Epithelial cell of esophagus (primary cell): ENCODE measurements at regions not wholly inside any gene's neighbourhood (a gene's known extent, or its start where the extent isn't known, plus 50 kb on each side); places are given as distances from the start of the nearest gene placed in this dataset.

Experiments
- DNase-seq: peaks from one replicate; pipeline ENCODE4 v3.0.0; 2010; ENCODE audit warnings: low read depth
- H3K4me3 ChIP-seq: 2 replicates; pipeline ENCODE4 v1.5.1; 2011; ENCODE audit warnings: mild to moderate bottlenecking, low read length, control low read depth
- TF ChIP-seq, protein P1 (sequence below): IDR thresholded peaks from 2 replicates; pipeline ENCODE4 v1.5.1; 2011; ENCODE audit warnings: low read depth, mild to moderate bottlenecking, low read length, control low read depth, inconsistent platforms; ENCODE audit not compliant: insufficient read depth; ENCODE audit errors: missing control alignments

DNA sequence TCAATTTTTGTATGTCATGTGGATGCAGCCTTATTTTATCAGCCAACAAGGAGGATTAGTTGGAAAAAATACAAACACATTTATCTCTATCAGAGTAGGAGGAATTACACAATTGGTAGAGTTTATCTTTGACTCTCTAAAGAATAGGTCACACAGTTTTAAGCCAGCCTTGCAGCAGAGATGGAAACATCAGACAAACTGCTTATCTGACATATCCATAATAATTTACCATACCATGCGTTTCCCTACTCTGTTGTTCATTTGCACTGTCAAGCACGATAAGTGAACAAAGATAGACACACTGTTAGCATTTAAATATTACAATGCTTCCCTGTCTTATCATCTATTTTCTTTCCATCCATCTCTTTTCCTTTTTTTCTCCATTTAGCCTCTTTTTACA, 283.7 kb upstream of the SMIM30 start:
- no peak overlapping the region for H3K4me3 ChIP-seq
- TF ChIP-seq, protein P1, sequence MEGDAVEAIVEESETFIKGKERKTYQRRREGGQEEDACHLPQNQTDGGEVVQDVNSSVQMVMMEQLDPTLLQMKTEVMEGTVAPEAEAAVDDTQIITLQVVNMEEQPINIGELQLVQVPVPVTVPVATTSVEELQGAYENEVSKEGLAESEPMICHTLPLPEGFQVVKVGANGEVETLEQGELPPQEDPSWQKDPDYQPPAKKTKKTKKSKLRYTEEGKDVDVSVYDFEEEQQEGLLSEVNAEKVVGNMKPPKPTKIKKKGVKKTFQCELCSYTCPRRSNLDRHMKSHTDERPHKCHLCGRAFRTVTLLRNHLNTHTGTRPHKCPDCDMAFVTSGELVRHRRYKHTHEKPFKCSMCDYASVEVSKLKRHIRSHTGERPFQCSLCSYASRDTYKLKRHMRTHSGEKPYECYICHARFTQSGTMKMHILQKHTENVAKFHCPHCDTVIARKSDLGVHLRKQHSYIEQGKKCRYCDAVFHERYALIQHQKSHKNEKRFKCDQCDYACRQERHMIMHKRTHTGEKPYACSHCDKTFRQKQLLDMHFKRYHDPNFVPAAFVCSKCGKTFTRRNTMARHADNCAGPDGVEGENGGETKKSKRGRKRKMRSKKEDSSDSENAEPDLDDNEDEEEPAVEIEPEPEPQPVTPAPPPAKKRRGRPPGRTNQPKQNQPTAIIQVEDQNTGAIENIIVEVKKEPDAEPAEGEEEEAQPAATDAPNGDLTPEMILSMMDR: no peak
- no peak for DNase-seq

DNA sequence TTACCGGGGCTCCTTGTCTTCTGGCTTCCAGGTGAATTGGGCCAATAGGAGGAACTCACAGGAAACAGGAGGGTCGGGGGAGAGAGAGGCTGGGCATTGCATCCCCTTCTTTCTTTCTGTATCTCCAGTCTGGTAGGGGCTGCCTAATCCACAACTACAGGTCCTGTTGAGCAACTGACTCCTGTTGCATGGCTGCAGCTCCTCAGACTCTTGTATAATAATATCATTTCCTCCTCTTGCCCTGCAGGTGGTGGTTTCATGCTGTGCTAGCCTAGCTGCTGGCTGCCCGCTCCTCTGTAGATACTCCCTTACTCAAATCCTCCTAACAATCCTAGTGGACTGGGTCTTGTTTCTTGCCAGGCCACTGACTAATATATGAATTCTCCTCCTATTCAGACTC, 276.5 kb upstream of the SMIM30 start:
- DNase-seq: no peak
- TF ChIP-seq, protein P1: no peak

DNA sequence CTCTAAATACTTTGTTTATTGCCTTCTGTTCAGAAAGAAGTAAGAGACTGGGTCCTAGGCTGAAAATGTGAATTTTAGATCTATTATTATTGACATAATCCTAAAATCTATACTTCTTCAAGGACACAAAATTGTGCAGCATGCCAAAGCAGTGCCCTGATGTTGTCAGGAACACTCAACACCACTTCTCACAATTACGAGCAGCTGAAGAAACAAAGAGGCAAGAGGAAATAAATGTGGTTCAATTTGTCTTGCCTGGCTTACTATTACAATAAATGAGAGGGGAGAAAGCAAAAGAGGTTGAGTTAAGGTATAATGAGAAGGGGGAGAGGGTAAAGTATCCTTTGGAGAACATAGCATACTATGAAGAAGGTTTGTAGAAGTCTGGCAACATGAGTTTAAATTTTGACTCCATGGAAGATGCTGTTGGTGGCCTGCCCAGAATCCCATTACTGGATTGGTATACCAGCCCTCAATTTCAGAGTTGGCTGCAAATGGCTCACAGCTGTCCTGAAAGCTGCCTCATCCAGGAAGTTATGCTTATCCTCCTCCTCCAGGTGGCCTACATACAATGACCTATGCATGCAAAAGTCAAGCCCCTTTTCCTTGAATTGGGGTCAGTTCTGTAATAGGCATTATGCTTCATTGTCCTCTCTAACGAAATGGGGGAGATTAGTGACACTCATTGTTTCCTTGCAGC, 274.6 kb upstream of the SMIM30 start:
- H3K4me3 ChIP-seq: no peak overlapping the region
- TF ChIP-seq, protein P1: no peak

More for the DNA sequence above, 276.5 kb upstream of the SMIM30 start:
- H3K4me3 ChIP-seq: no peak overlapping the region

DNA sequence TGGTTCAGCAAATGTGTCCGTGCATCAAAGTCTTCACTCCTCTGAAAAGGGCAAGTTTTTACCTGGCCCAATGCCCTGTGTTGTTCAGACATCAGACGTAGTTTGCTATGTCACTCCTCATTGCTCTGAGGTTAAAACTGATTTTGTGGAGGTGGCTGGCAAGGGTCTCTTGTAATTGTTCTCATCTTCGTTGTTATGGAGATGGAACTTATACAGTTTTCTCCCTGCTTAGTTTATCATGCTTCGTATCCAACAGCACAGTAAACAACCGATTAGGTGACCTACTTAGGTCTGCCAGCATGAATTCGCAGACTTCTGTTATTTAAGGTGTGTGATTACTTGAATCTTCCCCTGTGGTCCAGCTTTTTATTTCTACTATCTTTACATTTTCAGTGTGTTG, 274.1 kb upstream of the SMIM30 start:
- no peak for DNase-seq
- TF ChIP-seq, protein P1: no peak
- H3K4me3 ChIP-seq: no peak overlapping the region

More for the DNA sequence above, 274.6 kb upstream of the SMIM30 start:
- DNase-seq: no peak

DNA sequence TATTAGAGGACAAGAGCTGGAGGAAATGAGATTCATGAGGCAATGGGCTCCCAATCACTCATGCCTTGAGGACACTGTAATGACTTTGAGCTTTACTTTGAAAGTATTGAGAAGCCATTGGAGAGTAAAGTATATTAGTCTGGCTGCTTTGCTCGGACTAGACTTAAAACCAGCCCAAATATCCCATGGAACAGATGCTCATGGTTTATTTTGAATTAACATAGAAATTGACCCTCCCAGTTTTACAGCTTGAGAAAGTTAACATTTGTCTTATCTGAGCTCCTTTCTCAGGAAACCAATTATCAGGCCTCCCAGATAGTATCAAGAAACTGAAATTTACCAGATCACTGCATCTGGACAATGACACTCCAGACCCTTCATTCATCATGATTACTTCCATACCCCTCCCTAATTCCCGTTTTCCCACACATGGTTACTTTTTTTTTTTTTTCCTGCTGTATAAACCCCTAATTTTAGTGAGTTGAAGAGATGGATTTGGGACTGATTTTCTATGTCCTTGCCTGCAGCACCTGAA, 270.8 kb upstream of the SMIM30 start:
- H3K4me3 ChIP-seq: no peak overlapping the region
- no peak for DNase-seq
- TF ChIP-seq, protein P1: no peak

DNA sequence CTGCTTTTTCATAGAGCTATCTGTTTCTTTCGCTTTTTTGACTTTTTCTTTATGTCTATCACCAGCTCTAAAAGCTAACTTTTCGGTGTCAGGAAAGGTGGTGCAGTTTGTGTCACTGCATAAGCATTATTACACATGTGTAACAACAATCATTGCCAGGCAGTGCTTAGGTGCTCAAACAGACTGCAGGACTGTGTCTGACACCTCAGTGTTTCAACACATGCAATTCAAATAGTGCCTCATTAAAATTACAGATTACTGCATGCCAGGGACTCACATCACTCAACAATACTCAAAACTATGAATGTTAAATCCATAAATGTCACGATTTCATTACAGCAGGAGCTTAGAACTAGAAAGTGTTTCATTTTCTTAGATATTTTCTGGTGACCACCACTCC, 265.3 kb upstream of the SMIM30 start:
- DNase-seq: no peak
- TF ChIP-seq, protein P1: no peak

DNA sequence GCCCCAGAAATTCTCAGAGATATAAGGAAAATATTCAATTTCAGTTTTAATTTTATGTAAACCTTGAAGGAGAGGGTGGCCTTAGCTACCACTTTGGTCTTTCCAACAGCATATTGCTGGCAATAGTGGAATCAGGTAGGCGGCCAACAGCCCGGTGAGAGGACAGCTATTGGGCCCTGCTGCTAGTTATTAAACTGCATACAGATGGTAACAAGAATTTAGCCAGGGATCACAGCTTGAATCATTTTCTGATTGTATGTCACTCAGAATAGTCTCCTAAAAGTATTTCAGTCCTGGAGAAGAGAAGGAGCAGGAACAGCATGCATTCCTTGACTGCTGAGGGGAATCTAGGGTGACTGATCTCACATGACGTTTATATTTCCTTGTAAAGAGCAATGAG, 261.4 kb upstream of the SMIM30 start:
- no peak overlapping the region for H3K4me3 ChIP-seq
- TF ChIP-seq, protein P1: no peak
- no peak for DNase-seq

More for the DNA sequence above, 265.3 kb upstream of the SMIM30 start:
- H3K4me3 ChIP-seq: no peak overlapping the region
